NB4 (cell line): ENCODE measurements at regions not wholly inside any gene's neighbourhood (a gene's known extent, or its start where the extent isn't known, plus 50 kb on each side); places are given as distances from the start of the nearest gene placed in this dataset.

Experiments used
- CTCF ChIP-seq: IDR thresholded peaks from one replicate; pipeline ENCODE4 v1.5.1; 2012; ENCODE audit warnings: low read depth, low read length
- MAX ChIP-seq: IDR thresholded peaks from 2 replicates; pipeline ENCODE4 v1.6.1; 2011; ENCODE audit warnings: low read depth, low read length
- MYC ChIP-seq: IDR thresholded peaks from 2 replicates; pipeline ENCODE4 v1.6.1; 2011; ENCODE audit warnings: low read depth, low read length
- POLR2A ChIP-seq: IDR thresholded peaks from 2 replicates; pipeline ENCODE4 v1.6.1; 2011; ENCODE audit warnings: mild to moderate bottlenecking; ENCODE audit not compliant: insufficient read length; ENCODE audit errors: extremely low read depth

GRCh38 chr7:159231017-159231416 is 86.3 kb upstream of the VIPR2 start:
- TF ChIP-seq CTCF (no peak), POLR2A (no peak), MYC (no peak), MAX (no peak)
